Activated CD8-positive, alpha-beta memory T cell treated with anti-CD3 and anti-CD28 coated beads, Interleukin-2, amount 50 U/mL, for 4 hours (primary cell): ENCODE measurements at regions not wholly inside any gene's neighbourhood (a gene's known extent, or its start where the extent isn't known, plus 50 kb on each side); places are given as distances from the start of the nearest gene placed in this dataset.
"Not testable (repeated sequence)": the region's sequence is repeated elsewhere in the genome, so short reads cannot be mapped to it uniquely, and the experiment has no call there.

ENCODE experiments used
- DNase-seq: peaks from one replicate; pipeline ENCODE4 v3.0.0-alpha.2; 2020

DNA sequence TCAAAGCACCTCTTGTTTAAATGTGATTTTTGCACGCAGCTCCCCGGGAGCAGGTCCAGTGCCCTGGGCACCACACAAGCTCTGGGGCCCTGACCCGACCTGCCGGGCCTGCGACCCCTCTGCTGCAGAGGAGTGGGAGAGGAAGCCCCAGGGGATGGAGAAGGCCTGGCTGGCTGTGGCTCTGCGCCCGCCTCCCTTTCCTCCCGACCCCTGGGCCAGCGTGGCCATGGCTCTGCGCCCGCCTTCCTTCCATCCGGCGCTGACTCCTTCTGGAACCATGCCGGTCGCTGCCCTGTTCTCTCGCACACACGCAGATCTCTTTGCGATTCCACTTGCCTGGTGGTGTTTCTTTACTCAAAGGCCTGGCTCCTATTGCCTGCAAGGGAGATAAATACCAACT lies 166.5 kb upstream of the SALL3 start:
- DNase-seq = no peak

DNA sequence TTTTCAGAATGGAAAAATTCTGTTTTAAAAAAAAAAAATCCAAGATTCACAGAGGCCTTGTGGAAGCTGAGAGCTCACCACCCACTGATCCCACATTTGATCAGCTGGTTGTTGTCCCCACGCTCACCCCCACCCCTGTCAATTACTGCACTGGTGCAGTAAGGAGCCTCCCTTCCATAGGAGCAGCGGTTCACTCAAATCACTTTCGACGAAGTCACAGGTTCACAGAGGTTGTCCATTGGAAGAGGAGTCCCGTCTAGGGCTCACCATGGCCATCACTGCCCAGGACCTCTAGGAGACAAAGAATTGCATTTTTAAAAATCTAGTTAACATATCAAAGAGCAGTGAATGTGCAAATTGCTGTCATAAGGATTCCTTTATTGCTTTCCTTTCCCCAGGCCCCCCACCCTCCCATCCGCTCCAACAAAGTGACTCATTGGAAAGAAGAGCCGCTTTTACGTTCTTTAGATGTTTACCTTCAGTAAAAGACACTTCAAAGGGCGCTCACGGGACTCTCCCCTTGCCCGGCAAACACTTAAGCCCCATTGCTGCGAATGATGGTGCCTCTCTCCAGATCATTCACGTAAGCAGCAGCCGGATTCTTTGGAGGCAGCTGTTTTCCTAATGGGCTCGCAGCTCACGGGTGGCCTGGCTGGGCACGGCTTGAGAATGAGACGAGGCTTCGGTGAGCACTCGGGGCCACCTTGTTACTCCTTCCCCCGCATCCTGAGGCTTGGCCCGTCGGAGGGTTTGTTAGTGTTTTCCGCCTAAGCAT lies 165.5 kb upstream of the SALL3 start:
- no peak for DNase-seq

DNA sequence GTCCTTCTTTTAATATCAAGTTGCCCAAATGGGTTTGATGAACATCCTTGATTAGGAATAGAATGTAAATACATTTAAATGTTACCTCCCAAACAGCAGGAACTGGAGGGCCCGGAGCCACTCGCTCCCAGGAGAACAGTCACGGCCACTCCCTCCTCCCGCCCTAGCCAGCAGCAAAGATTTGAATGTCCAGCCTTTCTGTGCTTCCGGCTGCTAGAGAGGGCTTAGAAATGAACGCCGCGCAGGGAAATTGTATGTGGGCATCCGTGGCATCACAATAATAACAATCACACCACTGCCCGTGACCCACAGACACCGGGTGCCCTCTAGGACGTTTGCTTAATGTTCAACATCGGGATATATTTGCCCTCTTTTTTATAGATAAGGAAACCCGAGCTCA lies 164.9 kb upstream of the SALL3 start:
- no peak for DNase-seq

DNA sequence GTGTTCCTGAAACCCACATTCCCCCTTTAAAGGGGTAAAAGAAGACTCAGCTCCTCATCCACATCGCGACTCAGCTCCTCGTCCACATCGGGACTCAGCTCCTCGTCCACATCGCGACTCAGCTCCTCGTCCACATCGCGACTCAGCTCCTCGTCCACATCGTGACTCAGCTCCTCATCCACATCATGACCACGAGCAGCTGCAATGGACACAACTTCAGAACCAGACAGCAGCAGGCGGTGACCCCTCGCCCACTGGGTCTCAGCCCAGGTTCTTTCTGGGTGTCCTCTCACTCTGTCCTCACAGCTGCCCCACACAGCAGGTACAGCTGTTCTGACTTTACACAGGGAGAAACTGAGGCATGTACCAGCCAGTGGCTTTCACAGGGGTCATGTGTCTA lies 163.5 kb upstream of the SALL3 start:
- no peak for DNase-seq

DNA sequence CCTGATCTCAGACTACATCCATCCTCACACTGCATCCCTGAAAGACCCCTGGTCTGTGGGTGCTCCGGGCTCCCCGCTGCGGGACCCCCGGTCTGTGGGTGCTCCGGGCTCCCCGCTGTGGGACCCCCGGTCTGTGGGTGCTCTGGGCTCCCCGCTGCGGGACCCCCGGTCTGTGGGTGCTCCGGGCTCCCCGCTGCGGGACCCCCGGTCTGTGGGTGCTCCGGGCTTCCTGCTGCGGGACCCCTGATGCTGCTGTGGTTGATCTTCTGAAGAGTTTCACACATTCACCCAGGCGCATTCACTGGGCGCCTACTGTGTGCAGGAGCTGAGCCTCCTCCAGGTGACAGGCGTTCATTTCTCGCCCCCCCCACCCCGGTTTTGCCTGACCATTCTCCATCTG lies 162.7 kb upstream of the SALL3 start:
- DNase-seq = no peak

DNA sequence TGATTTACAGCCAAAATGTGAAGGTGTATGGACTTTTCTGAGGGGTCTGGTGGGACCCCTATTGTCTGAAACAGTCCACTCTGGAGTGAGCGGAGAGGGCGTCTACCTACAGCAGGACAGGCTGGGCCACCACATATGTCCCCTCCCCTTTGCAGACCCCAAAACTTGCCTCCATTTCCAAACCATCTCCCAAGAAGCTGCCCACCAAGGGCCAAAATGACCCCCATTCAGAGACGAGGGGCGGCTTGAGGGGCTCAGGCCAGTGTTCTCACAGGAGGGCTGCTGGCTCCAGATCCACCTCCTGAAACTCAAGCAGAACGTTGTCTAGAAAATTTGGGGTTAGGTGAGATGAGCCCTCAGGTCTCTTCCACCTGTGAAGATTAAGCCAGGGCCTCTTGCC lies 161.1 kb upstream of the SALL3 start:
- no peak for DNase-seq

DNA sequence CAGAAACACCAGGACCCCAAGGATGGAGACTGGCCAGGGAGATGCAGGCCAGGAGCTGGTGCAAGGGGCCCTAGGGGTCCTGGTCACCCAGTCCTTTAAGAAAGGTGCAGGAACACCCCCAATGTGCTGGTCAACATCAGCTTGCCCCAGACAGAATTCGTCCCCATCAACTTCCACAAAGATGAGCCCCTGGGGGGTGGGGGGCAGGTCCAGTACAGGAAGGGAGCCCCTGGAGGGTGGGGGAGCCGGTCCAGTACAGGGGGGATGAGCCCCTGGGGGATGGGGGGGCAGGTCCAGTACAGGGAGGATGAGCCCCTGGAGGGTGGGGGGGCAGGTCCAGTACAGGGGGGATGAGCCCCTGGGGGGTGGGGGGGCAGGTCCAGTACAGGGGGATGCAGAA lies 160.7 kb upstream of the SALL3 start:
- DNase-seq = no peak

DNA sequence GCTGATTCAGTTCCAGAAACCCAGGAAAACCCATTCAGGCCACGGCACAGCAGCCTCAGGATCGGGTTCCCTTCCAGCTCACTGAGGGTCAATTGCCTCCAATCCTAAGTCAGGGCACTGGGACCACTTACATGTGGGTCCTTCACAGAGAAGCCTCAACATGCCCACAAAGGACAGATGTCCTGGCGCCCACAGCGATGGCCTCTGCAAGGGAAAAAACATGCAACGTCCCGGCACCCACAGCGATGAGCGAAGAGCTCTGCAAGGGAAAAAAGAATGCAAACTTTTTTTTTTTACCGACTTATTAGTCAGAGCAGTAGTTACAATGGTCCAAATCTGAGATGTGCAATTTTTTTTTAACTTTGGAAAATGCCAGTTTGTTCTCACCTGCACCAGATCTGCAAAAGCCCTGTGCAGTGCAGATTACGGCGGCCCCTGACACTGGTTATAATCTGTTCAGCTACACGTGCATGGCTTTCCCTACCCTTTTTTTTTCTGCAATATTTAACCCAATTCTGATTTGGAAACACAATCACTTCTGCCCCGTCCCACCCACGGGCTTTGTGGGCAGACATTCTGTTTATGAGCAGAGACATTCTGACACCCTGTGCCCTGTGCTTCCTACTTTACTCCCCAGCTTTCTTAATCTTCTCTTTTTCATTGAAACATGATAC lies 159.3 kb upstream of the SALL3 start:
- no peak for DNase-seq

DNA sequence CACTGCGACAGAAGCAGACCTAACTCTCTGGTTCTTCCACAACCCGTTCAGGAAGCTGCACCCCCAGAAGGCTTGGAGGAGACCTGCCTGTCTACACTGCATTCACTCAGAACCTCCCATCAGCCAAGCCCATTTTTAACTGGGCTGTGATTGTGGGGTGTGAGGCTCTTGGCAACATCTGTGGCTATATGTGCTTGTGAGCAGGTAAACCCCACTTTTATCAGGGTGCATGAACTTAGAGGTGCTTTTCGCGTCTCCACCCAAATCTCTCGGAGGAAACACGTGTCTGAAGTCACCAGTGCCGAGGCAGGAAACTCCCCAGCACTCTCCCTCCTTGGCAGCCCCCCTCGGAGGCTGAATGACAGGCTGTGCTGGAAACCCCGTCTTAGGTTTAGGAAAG lies 158.2 kb upstream of the SALL3 start:
- no peak for DNase-seq

DNA sequence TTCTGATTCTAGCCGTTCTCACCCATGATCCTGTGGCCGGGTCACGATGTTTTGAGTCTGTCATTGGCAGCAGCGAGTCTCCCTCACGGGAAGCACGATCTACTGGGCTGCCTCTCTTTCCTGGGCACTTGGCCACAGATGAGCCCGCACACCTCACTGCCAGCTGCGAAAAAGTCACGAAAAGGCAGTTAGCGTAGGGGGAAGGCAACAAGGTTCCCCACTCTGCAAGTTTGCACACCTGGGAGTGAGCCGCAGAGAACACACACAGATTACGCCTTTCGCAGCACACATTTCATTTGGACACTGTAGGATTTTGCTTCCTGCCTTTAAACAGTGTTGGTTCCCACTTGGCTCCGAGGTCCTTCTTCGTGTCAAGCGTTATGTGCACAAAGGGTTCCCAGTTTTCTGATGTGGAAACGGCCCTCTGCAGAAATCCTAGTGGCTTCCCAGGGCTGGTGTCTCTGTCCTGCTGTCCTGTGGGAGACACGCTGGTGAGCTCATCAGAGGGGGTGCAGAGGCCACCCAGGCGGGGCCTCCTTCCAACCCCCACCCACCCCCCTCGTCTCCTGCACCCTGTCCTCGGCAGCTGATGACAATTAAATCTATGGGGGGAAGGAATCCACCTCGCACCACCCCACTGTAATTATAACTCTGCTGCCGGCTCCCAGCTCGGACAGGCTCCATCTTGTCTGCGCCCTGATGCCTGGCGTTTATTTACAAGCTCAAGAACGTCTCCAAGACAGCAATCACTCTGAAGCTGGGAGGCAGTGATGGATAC lies 157.3 kb upstream of the SALL3 start:
- DNase-seq = no peak

DNA sequence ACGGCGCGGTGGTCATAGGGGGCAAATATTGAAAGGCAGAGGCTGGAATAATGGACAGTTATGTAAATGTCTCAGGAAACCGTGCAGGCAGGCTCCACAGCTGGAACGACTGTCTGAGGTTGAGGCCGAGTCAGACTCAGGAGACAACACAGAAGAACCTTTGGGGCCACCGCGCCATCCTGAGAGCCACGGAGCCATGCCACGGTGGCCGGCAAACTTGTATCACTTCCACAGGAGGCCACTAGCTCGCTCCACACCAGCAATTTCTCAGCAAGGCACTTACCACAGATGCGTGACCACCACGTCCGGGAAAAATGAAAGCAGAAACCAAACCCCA lies 156.7 kb upstream of the SALL3 start:
- DNase-seq = no peak

DNA sequence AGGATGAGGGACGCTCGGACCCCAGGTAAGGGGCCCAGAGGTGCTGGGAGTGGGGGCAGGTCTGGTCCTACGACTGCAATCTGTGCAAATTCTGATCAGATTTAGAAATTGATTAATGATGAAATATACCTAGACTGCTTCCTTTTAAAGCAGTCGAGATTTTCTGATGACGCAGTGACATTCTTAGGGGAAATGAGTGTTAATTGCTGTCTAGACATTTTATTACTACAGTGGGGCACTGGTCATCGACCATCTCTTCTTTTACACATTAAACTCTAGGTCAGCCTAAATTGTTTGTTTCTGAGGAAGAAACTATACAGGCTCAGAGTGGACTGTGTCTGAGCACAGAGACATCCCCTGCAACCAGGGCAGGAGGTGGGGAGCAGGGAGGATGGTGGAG lies 154.4 kb upstream of the SALL3 start:
- DNase-seq = no peak

DNA sequence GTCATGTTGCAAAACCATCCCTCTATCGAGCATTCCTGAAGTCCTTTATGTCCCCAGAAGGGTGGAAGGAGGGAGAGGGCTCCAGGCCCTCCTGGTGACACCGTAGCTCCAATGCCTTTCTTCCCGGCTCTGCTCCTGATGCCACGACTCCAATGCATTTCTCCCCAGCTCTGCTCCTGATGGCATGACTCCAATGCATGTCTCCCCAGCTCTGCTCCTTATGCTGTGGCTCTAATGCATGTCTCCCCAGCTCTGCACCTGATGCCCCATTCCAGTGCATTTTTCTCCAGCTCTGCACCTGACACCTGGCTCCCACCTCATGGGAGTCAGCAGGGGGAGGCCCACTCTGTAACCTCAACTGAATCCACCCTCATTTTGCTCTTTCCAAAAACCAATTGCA lies 153.0 kb upstream of the SALL3 start:
- DNase-seq = no peak

DNA sequence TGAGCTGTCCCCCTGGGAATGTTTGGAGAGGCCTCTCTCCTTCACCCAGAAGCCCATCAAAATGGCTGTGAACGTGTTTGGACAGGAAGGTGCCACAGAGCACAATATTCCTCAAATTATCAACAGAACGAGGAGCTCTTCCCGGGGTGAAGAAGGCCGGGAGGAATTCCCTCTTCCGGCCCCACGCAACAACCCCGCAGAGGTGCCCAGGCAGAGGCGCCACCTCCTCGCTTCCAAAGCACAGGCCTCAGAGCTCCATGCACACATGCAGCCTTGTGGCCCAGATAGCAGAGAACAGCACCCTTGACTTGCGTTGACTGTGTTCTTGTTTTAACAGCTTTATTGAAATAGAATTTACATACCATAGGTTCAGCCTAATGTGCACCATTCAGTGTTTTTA lies 152.5 kb upstream of the SALL3 start:
- DNase-seq = no peak

DNA sequence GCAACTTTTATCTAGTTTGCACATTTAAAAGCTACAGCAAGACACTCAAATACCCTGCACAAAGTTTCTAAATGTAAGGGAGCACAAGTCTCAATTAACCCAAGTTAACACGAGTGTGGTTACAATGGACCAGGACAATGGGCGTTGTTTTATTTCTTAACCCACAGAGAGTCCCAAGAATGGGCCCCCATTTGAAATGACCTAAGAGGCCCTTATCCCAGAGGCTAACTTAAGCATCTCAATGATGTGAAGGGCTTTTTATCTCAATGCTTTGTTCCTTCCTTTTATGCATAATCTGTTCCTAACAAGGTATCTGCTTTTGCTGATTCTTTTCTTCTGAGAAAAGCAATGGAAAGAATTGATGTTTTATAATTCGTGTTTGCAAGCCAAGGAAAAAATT lies 151.5 kb upstream of the SALL3 start:
- no peak for DNase-seq

DNA sequence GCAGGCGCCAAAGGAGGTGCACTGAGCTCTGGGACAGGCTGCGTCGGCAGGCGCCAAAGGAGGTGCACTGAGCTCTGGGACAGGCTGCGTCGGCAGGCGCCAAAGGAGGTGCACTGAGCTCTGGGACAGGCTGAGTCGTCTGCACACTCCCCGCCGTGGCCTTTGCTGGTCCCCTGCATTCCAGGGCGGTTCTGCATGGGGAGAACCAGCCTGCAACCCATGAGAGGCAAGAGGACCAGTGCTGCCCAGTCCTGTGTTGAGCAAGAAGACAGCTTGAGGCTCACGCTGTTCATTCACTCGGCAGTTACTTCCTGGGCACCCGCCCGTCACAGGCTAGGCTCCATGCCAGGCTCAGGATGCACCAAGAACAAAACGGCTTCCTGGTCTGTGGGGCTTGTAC lies 150.6 kb upstream of the SALL3 start:
- not testable (repeated sequence) for DNase-seq

DNA sequence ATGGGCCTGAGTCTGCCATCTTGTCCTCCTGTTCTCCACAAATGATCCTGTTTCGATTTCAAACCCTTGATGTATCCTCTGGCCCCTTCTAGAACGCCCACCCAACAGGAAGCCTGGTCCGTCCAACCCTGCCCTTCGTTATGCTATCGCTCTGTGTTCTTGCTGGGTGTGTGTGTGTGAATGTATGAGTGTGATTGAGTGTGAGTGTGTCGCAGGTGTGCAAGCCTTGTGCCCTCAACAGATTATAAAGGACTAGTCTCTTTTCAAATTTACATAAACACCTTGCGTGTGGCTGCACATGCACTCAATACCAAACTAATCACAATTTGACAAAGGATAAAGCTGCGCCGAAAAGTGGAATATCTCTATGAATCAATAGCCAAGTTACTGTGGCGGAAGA lies 149.5 kb upstream of the SALL3 start:
- no peak for DNase-seq

DNA sequence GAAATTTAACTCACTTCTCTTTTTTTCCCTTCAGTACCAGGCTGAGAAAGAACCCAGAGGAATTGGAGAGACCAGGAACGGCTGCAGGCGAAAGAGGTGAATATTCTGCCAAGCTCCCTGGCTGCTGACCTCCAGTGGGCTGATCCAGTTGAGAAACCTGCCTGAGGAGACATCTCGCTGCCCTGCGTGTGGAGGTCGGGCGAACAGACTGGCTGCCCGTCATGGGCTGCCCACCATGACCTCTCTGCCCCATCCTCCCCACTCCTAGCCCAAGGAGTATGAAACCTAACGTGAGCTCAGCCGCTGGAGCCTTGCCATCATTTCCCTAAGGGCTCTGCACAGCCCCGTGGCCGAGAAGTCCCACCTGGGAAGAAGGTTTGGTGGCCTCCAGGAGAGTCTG lies 148.8 kb upstream of the SALL3 start:
- DNase-seq = no peak

DNA sequence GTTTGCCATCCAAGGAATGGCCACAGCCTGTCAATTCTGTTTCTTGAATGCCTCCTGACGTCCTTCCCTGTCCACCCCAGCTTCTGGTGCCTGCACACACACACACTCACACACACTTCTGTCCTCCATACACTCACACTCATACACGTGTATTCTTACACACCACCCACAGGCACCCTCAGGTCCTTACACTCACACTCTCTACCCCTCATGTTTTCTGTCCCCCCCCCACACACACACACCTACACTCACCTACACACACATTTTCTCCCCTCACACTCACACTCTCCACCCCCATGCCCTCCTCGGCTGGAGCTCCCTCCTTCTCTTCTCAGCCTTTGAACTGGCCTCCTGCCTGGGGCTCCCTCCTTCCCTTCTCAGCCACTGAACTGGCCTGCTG lies 148.0 kb upstream of the SALL3 start:
- DNase-seq = no peak

DNA sequence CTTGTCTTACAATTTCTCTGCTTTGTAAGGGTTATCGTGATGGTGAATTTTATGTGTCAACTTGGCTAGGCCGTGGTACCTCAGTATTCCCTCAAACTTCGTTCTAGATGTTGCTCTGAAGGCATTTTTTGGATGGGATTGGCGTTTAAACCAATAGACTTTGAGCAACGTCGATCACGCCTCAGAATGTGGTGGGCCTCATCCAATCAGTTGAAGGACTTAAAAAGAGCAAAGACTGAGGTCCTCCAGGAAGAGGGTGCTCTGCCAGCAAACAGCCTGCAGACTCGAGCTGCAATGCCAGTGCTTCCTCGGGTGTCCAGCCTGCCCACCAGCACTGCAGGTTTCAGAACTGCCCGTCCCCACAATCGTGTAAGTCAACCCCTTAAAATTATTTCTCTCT lies 145.8 kb upstream of the SALL3 start:
- no peak for DNase-seq

DNA sequence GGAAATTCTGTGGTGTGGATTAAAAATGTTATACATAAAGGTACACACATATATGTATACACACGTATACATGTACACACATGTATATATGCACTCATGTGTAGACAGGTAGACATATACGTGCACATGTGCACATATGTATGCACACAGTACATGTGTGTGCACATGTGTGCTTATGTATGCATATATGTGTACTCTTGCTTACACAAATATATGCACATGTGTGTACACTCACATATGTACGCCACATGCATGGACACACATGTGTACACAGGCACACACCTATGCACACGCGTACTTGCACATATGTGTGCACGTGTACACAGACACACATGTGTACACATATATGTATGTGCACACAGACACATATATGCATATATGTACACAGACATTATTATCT lies 142.8 kb upstream of the SALL3 start:
- DNase-seq = no peak

DNA sequence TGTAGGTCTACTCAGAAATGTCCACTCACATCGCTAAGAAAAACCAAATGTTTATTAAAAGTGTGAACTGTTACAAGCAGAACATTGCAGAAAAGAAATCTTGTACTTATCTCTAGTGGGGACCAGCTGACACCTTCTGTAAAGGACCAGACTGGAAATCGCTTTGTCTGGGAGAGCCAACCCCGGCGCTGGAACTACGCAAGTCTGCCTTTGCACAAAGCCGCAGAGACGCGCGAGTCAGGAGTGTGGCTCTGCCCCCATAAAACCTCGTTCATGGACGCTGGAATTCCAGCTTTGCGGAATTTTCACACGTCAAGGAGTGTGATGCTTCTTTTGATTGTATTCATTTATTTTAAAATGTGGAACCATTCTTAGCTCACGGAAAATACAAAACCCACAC lies 141.9 kb upstream of the SALL3 start:
- no peak for DNase-seq

DNA sequence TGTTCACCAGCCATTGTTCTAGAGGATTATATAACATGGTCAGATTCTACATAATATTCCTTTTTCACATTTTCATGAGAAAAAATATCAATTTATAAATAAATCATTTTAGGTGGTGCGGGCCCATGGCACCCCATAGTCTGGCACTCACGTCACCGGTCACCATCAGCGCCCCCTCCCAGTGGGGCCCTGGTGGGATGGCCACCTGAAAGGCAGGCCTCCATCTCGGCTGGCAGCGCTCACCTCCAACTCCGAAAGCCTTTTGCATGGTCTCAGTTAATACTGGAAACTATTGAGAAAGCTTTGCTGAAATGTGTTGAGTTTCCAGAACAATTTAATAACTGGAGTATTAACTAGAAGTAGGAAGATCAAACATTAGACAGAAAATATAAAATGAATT lies 141.4 kb upstream of the SALL3 start:
- no peak for DNase-seq

DNA sequence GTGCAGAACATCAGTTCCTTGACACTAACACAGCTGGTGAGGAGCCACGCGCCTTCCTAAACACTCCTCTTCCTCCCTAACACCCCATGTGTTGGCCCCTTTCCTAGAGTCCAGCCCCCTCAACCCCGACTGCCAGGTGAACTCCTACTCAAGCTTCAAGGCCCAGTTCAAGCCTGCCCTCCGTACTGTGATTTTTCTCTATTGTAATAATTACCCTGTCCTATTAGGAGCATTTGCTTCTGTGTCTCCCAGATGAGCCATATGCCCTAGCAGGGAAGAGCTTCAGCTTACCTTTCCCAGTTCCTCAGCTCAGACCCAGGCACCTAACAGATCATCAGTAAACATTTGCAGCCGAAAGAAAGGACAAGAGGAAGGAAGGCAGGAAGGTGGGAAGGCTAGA lies 130.6 kb upstream of the SALL3 start:
- DNase-seq = no peak
